ENCODE measurements at regions not wholly inside any gene's neighbourhood (a gene's known extent, or its start where the extent isn't known, plus 50 kb on each side); places are given as distances from the start of the nearest gene placed in this dataset.

GRCh38 chr9:135220601-135221575, 133.4 kb downstream of the OLFM1 start:
- DNase-seq, result no peak

- no peak for DNase-seq
Observed at GRCh38 chr9:135221576-135221950, 134.1 kb downstream of the OLFM1 start.

- DNase-seq, result no peak
Observed at GRCh38 chr9:135221951-135222631, 134.6 kb downstream of the OLFM1 start.

GRCh38 chr9:135222881-135223760, 135.7 kb downstream of the OLFM1 start:
- no peak for DNase-seq

GRCh38 chr9:135223831-135224230, 136.4 kb downstream of the OLFM1 start:
- no peak for DNase-seq

- no peak for DNase-seq
Observed at GRCh38 chr9:135224286-135224877, 136.9 kb downstream of the OLFM1 start.

GRCh38 chr9:135224921-135225541, 137.6 kb downstream of the OLFM1 start:
- no peak for DNase-seq

GRCh38 chr9:135225619-135226228, 138.3 kb downstream of the OLFM1 start:
- no peak for DNase-seq

GRCh38 chr9:135226369-135227050, 139.0 kb downstream of the OLFM1 start:
- no peak for DNase-seq

GRCh38 chr9:135227641-135228251, 140.3 kb downstream of the OLFM1 start:
- no peak for DNase-seq

GRCh38 chr9:135228345-135228982, 141.0 kb downstream of the OLFM1 start:
- no peak for DNase-seq

- DNase-seq, result no peak
Observed at GRCh38 chr9:135228983-135229625, 141.6 kb downstream of the OLFM1 start.

GRCh38 chr9:135229701-135230385, 142.4 kb downstream of the OLFM1 start:
- no peak for DNase-seq

- DNase-seq, result no peak
Observed at GRCh38 chr9:135230386-135230765, 142.9 kb downstream of the OLFM1 start.

- DNase-seq, result no peak
Observed at GRCh38 chr9:135230817-135231520, 143.5 kb downstream of the OLFM1 start.

- no peak for DNase-seq
Observed at GRCh38 chr9:135239100-135239768, 151.8 kb downstream of the OLFM1 start.

- no peak for DNase-seq
Observed at GRCh38 chr9:135239769-135240141, 152.3 kb downstream of the OLFM1 start.

- DNase-seq, result no peak
Observed at GRCh38 chr9:135240222-135240621, 152.8 kb downstream of the OLFM1 start.

All from activated CD8-positive, alpha-beta memory T cell treated with anti-CD3 and anti-CD28 coated beads for 24 hours (primary cell).